ENCODE measurements at regions not wholly inside any gene's neighbourhood (a gene's known extent, or its start where the extent isn't known, plus 50 kb on each side); places are given as distances from the start of the nearest gene placed in this dataset.

DNA sequence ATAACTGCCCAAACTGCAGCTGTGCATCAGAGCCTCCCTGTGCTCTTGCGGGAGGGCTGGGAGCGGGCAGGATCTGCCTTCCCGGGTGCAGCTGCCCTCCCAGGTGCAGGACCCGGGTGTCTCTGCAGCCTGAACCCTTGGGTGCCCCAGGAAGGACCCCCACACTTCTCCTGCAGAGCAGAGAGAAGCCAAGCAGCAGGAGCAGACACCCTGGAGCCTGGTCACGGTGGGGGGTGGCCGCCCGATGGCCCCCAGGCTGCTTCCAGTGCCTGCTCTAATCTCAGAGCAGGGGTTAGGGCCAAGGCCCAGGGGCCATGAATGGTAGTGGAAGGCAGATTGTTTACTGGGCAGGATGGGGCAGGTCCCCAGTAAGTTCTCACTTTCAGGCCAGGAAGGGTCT is 83.0 kb downstream of the RHOU start:
- TF ChIP-seq, protein P1, sequence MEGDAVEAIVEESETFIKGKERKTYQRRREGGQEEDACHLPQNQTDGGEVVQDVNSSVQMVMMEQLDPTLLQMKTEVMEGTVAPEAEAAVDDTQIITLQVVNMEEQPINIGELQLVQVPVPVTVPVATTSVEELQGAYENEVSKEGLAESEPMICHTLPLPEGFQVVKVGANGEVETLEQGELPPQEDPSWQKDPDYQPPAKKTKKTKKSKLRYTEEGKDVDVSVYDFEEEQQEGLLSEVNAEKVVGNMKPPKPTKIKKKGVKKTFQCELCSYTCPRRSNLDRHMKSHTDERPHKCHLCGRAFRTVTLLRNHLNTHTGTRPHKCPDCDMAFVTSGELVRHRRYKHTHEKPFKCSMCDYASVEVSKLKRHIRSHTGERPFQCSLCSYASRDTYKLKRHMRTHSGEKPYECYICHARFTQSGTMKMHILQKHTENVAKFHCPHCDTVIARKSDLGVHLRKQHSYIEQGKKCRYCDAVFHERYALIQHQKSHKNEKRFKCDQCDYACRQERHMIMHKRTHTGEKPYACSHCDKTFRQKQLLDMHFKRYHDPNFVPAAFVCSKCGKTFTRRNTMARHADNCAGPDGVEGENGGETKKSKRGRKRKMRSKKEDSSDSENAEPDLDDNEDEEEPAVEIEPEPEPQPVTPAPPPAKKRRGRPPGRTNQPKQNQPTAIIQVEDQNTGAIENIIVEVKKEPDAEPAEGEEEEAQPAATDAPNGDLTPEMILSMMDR (IDR thresholded peaks at IDR 0.05): no peak
- TF ChIP-seq POLR2A (IDR thresholded peaks at IDR 0.05): no peak

All from right lobe of liver (tissue), 4 donors.